ENCODE measurements at regions not wholly inside any gene's neighbourhood (a gene's known extent, or its start where the extent isn't known, plus 50 kb on each side); places are given as distances from the start of the nearest gene placed in this dataset.

- no peak for DNase-seq (ENCODE audit: low read depth, low spot score)
Measured at GRCh38 chr11:104433751-104434150, 269.8 kb upstream of the PDGFD start.

- no peak for DNase-seq (ENCODE audit: low read depth, low spot score)
Measured at GRCh38 chr11:104432981-104433380, 269.0 kb upstream of the PDGFD start.

- no peak for DNase-seq (ENCODE audit: low read depth, low spot score)
Measured at GRCh38 chr11:104432526-104432925, 268.6 kb upstream of the PDGFD start.

- DNase-seq (ENCODE audit: low read depth, low spot score): no peak
Measured at GRCh38 chr11:104422324-104422944, 258.5 kb upstream of the PDGFD start.

- DNase-seq (ENCODE audit: low read depth, low spot score): no peak
Measured at GRCh38 chr11:104410336-104410735, 246.4 kb upstream of the PDGFD start.

GRCh38 chr11:104408630-104409029, 244.7 kb upstream of the PDGFD start:
- no peak for DNase-seq (ENCODE audit: low read depth, low spot score)

- no peak for DNase-seq (ENCODE audit: low read depth, low spot score)
Measured at GRCh38 chr11:104405277-104405676, 241.3 kb upstream of the PDGFD start.

- no peak for DNase-seq (ENCODE audit: low read depth, low spot score)
Measured at GRCh38 chr11:104404231-104405175, 240.6 kb upstream of the PDGFD start.

- DNase-seq (ENCODE audit: low read depth, low spot score): no peak
Measured at GRCh38 chr11:104402812-104403521, 239.0 kb upstream of the PDGFD start.

- DNase-seq (ENCODE audit: low read depth, low spot score): no peak
Measured at GRCh38 chr11:104394508-104394907, 230.6 kb upstream of the PDGFD start.

- no peak for DNase-seq (ENCODE audit: low read depth, low spot score)
Measured at GRCh38 chr11:104390651-104391050, 226.7 kb upstream of the PDGFD start.

- no peak for DNase-seq (ENCODE audit: low read depth, low spot score)
Measured at GRCh38 chr11:104385884-104386283, 221.9 kb upstream of the PDGFD start.

- no peak for DNase-seq (ENCODE audit: low read depth, low spot score)
Measured at GRCh38 chr11:104380358-104380757, 216.4 kb upstream of the PDGFD start.

GRCh38 chr11:104372111-104372510, 208.2 kb upstream of the PDGFD start:
- no peak for DNase-seq (ENCODE audit: low read depth, low spot score)

GRCh38 chr11:104370478-104370877, 206.5 kb upstream of the PDGFD start:
- no peak for DNase-seq (ENCODE audit: low read depth, low spot score)

GRCh38 chr11:104369761-104370160, 205.8 kb upstream of the PDGFD start:
- DNase-seq (ENCODE audit: low read depth, low spot score): no peak

GRCh38 chr11:104366321-104366734, 202.4 kb upstream of the PDGFD start:
- no peak for DNase-seq (ENCODE audit: low read depth, low spot score)

- DNase-seq (ENCODE audit: low read depth, low spot score): no peak
Measured at GRCh38 chr11:104365676-104366075, 201.7 kb upstream of the PDGFD start.

GRCh38 chr11:104361975-104362374, 198.0 kb upstream of the PDGFD start:
- no peak for DNase-seq (ENCODE audit: low read depth, low spot score)

GRCh38 chr11:104352036-104352435, 188.1 kb upstream of the PDGFD start:
- DNase-seq (ENCODE audit: low read depth, low spot score): no peak

GRCh38 chr11:104343578-104343977, 179.6 kb upstream of the PDGFD start:
- DNase-seq (ENCODE audit: low read depth, low spot score): no peak

GRCh38 chr11:104340590-104340989, 176.6 kb upstream of the PDGFD start:
- no peak for DNase-seq (ENCODE audit: low read depth, low spot score)
